ENCODE measurements at regions not wholly inside any gene's neighbourhood (a gene's known extent, or its start where the extent isn't known, plus 50 kb on each side); places are given as distances from the start of the nearest gene placed in this dataset.

- no peak for ATAC-seq
- TF ChIP-seq, protein P1, sequence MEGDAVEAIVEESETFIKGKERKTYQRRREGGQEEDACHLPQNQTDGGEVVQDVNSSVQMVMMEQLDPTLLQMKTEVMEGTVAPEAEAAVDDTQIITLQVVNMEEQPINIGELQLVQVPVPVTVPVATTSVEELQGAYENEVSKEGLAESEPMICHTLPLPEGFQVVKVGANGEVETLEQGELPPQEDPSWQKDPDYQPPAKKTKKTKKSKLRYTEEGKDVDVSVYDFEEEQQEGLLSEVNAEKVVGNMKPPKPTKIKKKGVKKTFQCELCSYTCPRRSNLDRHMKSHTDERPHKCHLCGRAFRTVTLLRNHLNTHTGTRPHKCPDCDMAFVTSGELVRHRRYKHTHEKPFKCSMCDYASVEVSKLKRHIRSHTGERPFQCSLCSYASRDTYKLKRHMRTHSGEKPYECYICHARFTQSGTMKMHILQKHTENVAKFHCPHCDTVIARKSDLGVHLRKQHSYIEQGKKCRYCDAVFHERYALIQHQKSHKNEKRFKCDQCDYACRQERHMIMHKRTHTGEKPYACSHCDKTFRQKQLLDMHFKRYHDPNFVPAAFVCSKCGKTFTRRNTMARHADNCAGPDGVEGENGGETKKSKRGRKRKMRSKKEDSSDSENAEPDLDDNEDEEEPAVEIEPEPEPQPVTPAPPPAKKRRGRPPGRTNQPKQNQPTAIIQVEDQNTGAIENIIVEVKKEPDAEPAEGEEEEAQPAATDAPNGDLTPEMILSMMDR (IDR thresholded peaks at IDR 0.05): no peak
- no peak overlapping the region for H3K27ac ChIP-seq
- DNase-seq: no peak
- intact Hi-C loops (cut with DNase I): no loop called here
- H3K36me3 ChIP-seq: no peaks in the 10 kb centered on the region
- no peaks in the 10 kb centered on the region for H3K4me1 ChIP-seq
- H3K4me3 ChIP-seq: no peak overlapping the region
- no peaks in the 10 kb centered on the region for H3K9me3 ChIP-seq
- no peaks in the 10 kb centered on the region for H3K27me3 ChIP-seq (ENCODE audit: low read depth)
Measured at GRCh38 chr12:91889910-91890309, 255.7 kb downstream of the BTG1 start.

DNA sequence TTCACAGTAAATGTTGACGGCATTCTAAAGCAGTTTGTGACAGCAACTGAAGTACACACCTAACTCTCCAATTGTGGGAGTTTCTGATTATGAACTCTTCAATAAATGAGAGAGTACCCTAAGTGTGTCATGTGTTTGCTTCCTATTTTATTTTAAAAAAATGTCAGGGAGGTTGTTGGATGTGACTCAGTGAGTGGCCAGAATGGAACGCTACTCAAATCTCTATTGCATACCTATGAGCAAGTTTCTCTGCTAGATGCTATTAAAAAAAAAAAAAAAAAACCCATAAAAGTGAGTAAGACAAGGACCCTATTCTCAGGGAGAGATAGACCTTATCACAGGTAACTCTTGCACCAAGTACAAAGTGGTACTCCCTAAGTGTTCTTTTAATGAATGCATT lies 256.6 kb downstream of the BTG1 start:
- H3K4me3 ChIP-seq: no peak overlapping the region
- TF ChIP-seq, protein P1 (IDR thresholded peaks at IDR 0.05): no peak
- H3K36me3 ChIP-seq: no peaks in the 10 kb centered on the region
- H3K27me3 ChIP-seq (ENCODE audit: low read depth): no peaks in the 10 kb centered on the region
- H3K9me3 ChIP-seq: no peaks in the 10 kb centered on the region
- no peaks in the 10 kb centered on the region for H3K4me1 ChIP-seq
- no peak overlapping the region for H3K27ac ChIP-seq
- intact Hi-C loops (cut with DNase I): no loop called here
- DNase-seq (no peak), ATAC-seq (no peak)

- Histone ChIP-seq H3K36me3 (no peaks in the 10 kb centered on the region), H3K27me3 (ENCODE audit: low read depth) (no peaks in the 10 kb centered on the region), H3K27ac (no peak overlapping the region), H3K4me3 (no peak overlapping the region), H3K4me1 (no peaks in the 10 kb centered on the region), H3K9me3 (no peaks in the 10 kb centered on the region)
- DNase-seq (no peak), ATAC-seq (no peak)
- intact Hi-C loops (cut with DNase I): no loop called here
- TF ChIP-seq, protein P1 (IDR thresholded peaks at IDR 0.05): no peak
Measured at GRCh38 chr12:91887957-91888356, 257.7 kb downstream of the BTG1 start.

GRCh38 chr12:91885851-91886731 lies 259.6 kb downstream of the BTG1 start:
- Histone ChIP-seq H3K4me3 (no peak overlapping the region), H3K27ac (no peak overlapping the region), H3K27me3 (ENCODE audit: low read depth) (no peaks in the 10 kb centered on the region), H3K36me3 (no peaks in the 10 kb centered on the region), H3K9me3 (no peaks in the 10 kb centered on the region), H3K4me1 (no peaks in the 10 kb centered on the region)
- intact Hi-C loops (cut with DNase I): no loop called here
- no peak for ATAC-seq
- TF ChIP-seq, protein P1 (IDR thresholded peaks at IDR 0.05): no peak
- DNase-seq: no peak

DNA sequence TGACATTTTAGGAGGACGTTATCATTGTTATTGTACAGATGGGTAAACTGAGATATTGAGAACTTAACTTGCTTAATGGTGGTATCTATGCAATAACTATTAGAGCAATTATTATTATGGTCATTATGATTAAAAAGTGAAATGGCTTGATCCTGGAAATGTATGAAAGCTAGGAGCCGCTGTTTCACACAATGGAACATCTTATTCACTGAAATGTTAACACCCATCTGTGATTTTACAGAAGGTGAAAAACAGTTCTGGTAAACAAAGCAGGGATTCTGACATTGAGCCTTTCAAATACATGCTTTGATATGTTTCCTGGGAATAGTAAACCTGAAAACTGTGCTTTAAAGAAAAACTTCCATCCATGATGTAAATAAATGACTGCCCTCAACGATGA lies 261.4 kb downstream of the BTG1 start:
- DNase-seq (no peak), ATAC-seq (no peak)
- H3K9me3 ChIP-seq: no peaks in the 10 kb centered on the region
- no peak overlapping the region for H3K4me3 ChIP-seq
- H3K4me1 ChIP-seq: no peaks in the 10 kb centered on the region
- H3K27me3 ChIP-seq (ENCODE audit: low read depth): no peaks in the 10 kb centered on the region
- H3K27ac ChIP-seq: no peak overlapping the region
- TF ChIP-seq, protein P1 (IDR thresholded peaks at IDR 0.05): no peak
- intact Hi-C loops (cut with DNase I): no loop called here
- no peaks in the 10 kb centered on the region for H3K36me3 ChIP-seq

Measured in lower lobe of right lung (tissue), 2 donors.